ENCODE measurements at regions not wholly inside any gene's neighbourhood (a gene's known extent, or its start where the extent isn't known, plus 50 kb on each side); places are given as distances from the start of the nearest gene placed in this dataset.
A peak's percentile ranks its signal among the peaks of the same experiment; 100 is the strongest.

GRCh38 chr6:125567407-125567806 lies 182.0 kb upstream of the HEY2 start:
- Histone ChIP-seq H3K9ac (ENCODE audit: low read depth, low read length) (no peak overlapping the region), H3K4me3 (ENCODE audit: low read length) (no peak overlapping the region), H3K9me3 (ENCODE audit: insufficient read depth, low read depth, low read length) (no peaks in the 10 kb centered on the region), H3K27ac (ENCODE audit: low read depth, low read length) (no peak overlapping the region), H3K27me3 (ENCODE audit: insufficient read depth, low read length) (no peaks in the 10 kb centered on the region), H3K36me3 (ENCODE audit: insufficient read depth, low read length) (no peaks in the 10 kb centered on the region), H3K4me1 (ENCODE audit: insufficient read depth, low read length) (peaks cover 5% of the 10 kb centered on the region; the same call in 1 of the 2 replicates)
- WGBS: 94% methylated on average over 1 of the region's 1 CpG

- no peaks in the 10 kb centered on the region for H3K9me3 ChIP-seq (ENCODE audit: insufficient read depth, low read depth, low read length)
- H3K27me3 ChIP-seq (ENCODE audit: insufficient read depth, low read length): no peaks in the 10 kb centered on the region
- H3K36me3 ChIP-seq (ENCODE audit: insufficient read depth, low read length): no peaks in the 10 kb centered on the region
- no peak overlapping the region for H3K9ac ChIP-seq (ENCODE audit: low read depth, low read length)
- no peak overlapping the region for H3K4me3 ChIP-seq (ENCODE audit: low read length)
- peaks cover 5% of the 10 kb centered on the region; the same call in 1 of the 2 replicates for H3K4me1 ChIP-seq (ENCODE audit: insufficient read depth, low read length)
- WGBS: 94% methylated on average over 3 of the region's 4 CpGs
- no peak overlapping the region for H3K27ac ChIP-seq (ENCODE audit: low read depth, low read length)
Observed at GRCh38 chr6:125568609-125569008, 180.8 kb upstream of the HEY2 start.

- Histone ChIP-seq H3K27ac (ENCODE audit: low read depth, low read length) (no peak overlapping the region), H3K4me3 (ENCODE audit: low read length) (no peak overlapping the region), H3K9me3 (ENCODE audit: insufficient read depth, low read depth, low read length) (no peaks in the 10 kb centered on the region), H3K9ac (ENCODE audit: low read depth, low read length) (no peak overlapping the region), H3K36me3 (ENCODE audit: insufficient read depth, low read length) (no peaks in the 10 kb centered on the region), H3K27me3 (ENCODE audit: insufficient read depth, low read length) (no peaks in the 10 kb centered on the region), H3K4me1 (ENCODE audit: insufficient read depth, low read length) (no peaks in the 10 kb centered on the region)
- WGBS: 96% methylated on average over 2 of the region's 2 CpGs
Observed at GRCh38 chr6:125570526-125570925, 178.9 kb upstream of the HEY2 start.

GRCh38 chr6:125571207-125571755 lies 178.2 kb upstream of the HEY2 start:
- Histone ChIP-seq H3K36me3 (ENCODE audit: insufficient read depth, low read length) (no peaks in the 10 kb centered on the region), H3K9ac (ENCODE audit: low read depth, low read length) (no peak overlapping the region), H3K27me3 (ENCODE audit: insufficient read depth, low read length) (no peaks in the 10 kb centered on the region), H3K4me1 (ENCODE audit: insufficient read depth, low read length) (no peaks in the 10 kb centered on the region), H3K9me3 (ENCODE audit: insufficient read depth, low read depth, low read length) (no peaks in the 10 kb centered on the region), H3K27ac (ENCODE audit: low read depth, low read length) (no peak overlapping the region), H3K4me3 (ENCODE audit: low read length) (no peak overlapping the region)
- 95% methylated on average over 2 of the region's 2 CpGs for WGBS

GRCh38 chr6:125574604-125575003 lies 174.8 kb upstream of the HEY2 start:
- 87% methylated on average over 7 of the region's 7 CpGs for WGBS
- Histone ChIP-seq H3K27me3 (ENCODE audit: insufficient read depth, low read length) (no peaks in the 10 kb centered on the region), H3K9ac (ENCODE audit: low read depth, low read length) (no peak overlapping the region), H3K9me3 (ENCODE audit: insufficient read depth, low read depth, low read length) (no peaks in the 10 kb centered on the region), H3K4me1 (ENCODE audit: insufficient read depth, low read length) (no peaks in the 10 kb centered on the region), H3K36me3 (ENCODE audit: insufficient read depth, low read length) (no peaks in the 10 kb centered on the region), H3K4me3 (ENCODE audit: low read length) (no peak overlapping the region), H3K27ac (ENCODE audit: low read depth, low read length) (no peak overlapping the region)

GRCh38 chr6:125577124-125577662 lies 172.2 kb upstream of the HEY2 start:
- WGBS: 94% methylated on average over 3 of the region's 3 CpGs
- Histone ChIP-seq H3K27me3 (ENCODE audit: insufficient read depth, low read length) (no peaks in the 10 kb centered on the region), H3K36me3 (ENCODE audit: insufficient read depth, low read length) (no peaks in the 10 kb centered on the region), H3K4me3 (ENCODE audit: low read length) (no peak overlapping the region), H3K9ac (ENCODE audit: low read depth, low read length) (no peak overlapping the region), H3K9me3 (ENCODE audit: insufficient read depth, low read depth, low read length) (no peaks in the 10 kb centered on the region), H3K27ac (ENCODE audit: low read depth, low read length) (no peak overlapping the region), H3K4me1 (ENCODE audit: insufficient read depth, low read length) (no peaks in the 10 kb centered on the region)

GRCh38 chr6:125584468-125584939 lies 164.9 kb upstream of the HEY2 start:
- no peak overlapping the region for H3K9ac ChIP-seq (ENCODE audit: low read depth, low read length)
- no peaks in the 10 kb centered on the region for H3K27me3 ChIP-seq (ENCODE audit: insufficient read depth, low read length)
- H3K9me3 ChIP-seq (ENCODE audit: insufficient read depth, low read depth, low read length): no peaks in the 10 kb centered on the region
- 18% methylated on average over 9 of the region's 9 CpGs for WGBS
- H3K4me3 ChIP-seq (ENCODE audit: low read length): no peak overlapping the region
- H3K27ac ChIP-seq (ENCODE audit: low read depth, low read length): peak overlapping the region; percentile 60; the same call in 1 of the 2 replicates
- H3K4me1 ChIP-seq (ENCODE audit: insufficient read depth, low read length): peaks cover 15% of the 10 kb centered on the region
- no peaks in the 10 kb centered on the region for H3K36me3 ChIP-seq (ENCODE audit: insufficient read depth, low read length)

- Histone ChIP-seq H3K4me1 (ENCODE audit: insufficient read depth, low read length) (peaks cover 15% of the 10 kb centered on the region), H3K36me3 (ENCODE audit: insufficient read depth, low read length) (no peaks in the 10 kb centered on the region), H3K27me3 (ENCODE audit: insufficient read depth, low read length) (no peaks in the 10 kb centered on the region), H3K4me3 (ENCODE audit: low read length) (no peak overlapping the region), H3K9me3 (ENCODE audit: insufficient read depth, low read depth, low read length) (no peaks in the 10 kb centered on the region), H3K27ac (ENCODE audit: low read depth, low read length) (no peak overlapping the region), H3K9ac (ENCODE audit: low read depth, low read length) (no peak overlapping the region)
- WGBS: 91% methylated on average over 4 of the region's 4 CpGs
Observed at GRCh38 chr6:125585470-125585869, 164.0 kb upstream of the HEY2 start.

- H3K36me3 ChIP-seq (ENCODE audit: insufficient read depth, low read length): no peaks in the 10 kb centered on the region
- H3K4me1 ChIP-seq (ENCODE audit: insufficient read depth, low read length): peaks cover 15% of the 10 kb centered on the region
- no peak overlapping the region for H3K27ac ChIP-seq (ENCODE audit: low read depth, low read length)
- no peak overlapping the region for H3K9ac ChIP-seq (ENCODE audit: low read depth, low read length)
- H3K4me3 ChIP-seq (ENCODE audit: low read length): no peak overlapping the region
- H3K9me3 ChIP-seq (ENCODE audit: insufficient read depth, low read depth, low read length): no peaks in the 10 kb centered on the region
- 92% methylated on average over 3 of the region's 3 CpGs for WGBS
- H3K27me3 ChIP-seq (ENCODE audit: insufficient read depth, low read length): no peaks in the 10 kb centered on the region
Observed at GRCh38 chr6:125586074-125586473, 163.4 kb upstream of the HEY2 start.

GRCh38 chr6:125586605-125587004 lies 162.8 kb upstream of the HEY2 start:
- no peak overlapping the region for H3K9ac ChIP-seq (ENCODE audit: low read depth, low read length)
- WGBS: 95% methylated on average over 1 of the region's 1 CpG

GRCh38 chr6:125587666-125588632 lies 161.5 kb upstream of the HEY2 start:
- Histone ChIP-seq H3K9ac (ENCODE audit: low read depth, low read length) (no peak overlapping the region), H3K27me3 (ENCODE audit: insufficient read depth, low read length) (no peaks in the 10 kb centered on the region), H3K36me3 (ENCODE audit: insufficient read depth, low read length) (no peaks in the 10 kb centered on the region), H3K4me1 (ENCODE audit: insufficient read depth, low read length) (peaks cover 15% of the 10 kb centered on the region), H3K4me3 (ENCODE audit: low read length) (no peak overlapping the region), H3K27ac (ENCODE audit: low read depth, low read length) (no peak overlapping the region), H3K9me3 (ENCODE audit: insufficient read depth, low read depth, low read length) (no peaks in the 10 kb centered on the region)
- 90% methylated on average over 9 of the region's 11 CpGs for WGBS

More at GRCh38 chr6:125586605-125587004, 162.8 kb upstream of the HEY2 start:
- Histone ChIP-seq H3K36me3 (ENCODE audit: insufficient read depth, low read length) (no peaks in the 10 kb centered on the region), H3K4me1 (ENCODE audit: insufficient read depth, low read length) (peaks cover 15% of the 10 kb centered on the region), H3K27ac (ENCODE audit: low read depth, low read length) (no peak overlapping the region), H3K27me3 (ENCODE audit: insufficient read depth, low read length) (no peaks in the 10 kb centered on the region), H3K9me3 (ENCODE audit: insufficient read depth, low read depth, low read length) (no peaks in the 10 kb centered on the region), H3K4me3 (ENCODE audit: low read length) (no peak overlapping the region)
